Endometrial microvascular endothelial cells (primary cell): ENCODE measurements at regions not wholly inside any gene's neighbourhood (a gene's known extent, or its start where the extent isn't known, plus 50 kb on each side); places are given as distances from the start of the nearest gene placed in this dataset.

Experiments used
- in situ Hi-C: cut with HindIII; loops from 2 replicates; pipeline ENCODE4 v1.10.0; 2017; ENCODE audit warnings: low sequenced_read_pairs, low pct_unique_long_range_greater_than_20kb; ENCODE audit errors: inconsistent ontology term

- in situ Hi-C loops: no loop called here
These were observed 137.3 kb upstream of the FNDC3A start for GRCh38 chr13:48838193-48838973.

DNA sequence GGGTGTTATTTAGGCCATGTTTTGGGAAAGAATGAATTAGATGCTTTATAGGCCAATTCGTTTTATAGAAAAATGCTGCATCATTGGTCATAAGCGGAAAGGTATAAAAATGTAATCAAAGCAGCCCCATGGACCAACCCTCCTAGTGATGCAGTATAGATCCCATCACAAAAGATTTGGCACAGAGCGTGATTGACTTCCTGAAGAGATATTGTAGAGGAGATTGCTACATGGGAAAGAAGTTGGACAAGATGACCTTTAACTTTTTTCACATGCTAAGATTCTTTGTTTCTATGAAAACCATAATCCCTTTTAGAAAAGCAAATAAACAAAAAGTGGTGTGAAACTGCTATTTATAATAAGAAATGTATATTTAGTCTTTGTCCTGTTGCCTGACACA is 136.5 kb upstream of the FNDC3A start:
- in situ Hi-C loops: no loop called here

DNA sequence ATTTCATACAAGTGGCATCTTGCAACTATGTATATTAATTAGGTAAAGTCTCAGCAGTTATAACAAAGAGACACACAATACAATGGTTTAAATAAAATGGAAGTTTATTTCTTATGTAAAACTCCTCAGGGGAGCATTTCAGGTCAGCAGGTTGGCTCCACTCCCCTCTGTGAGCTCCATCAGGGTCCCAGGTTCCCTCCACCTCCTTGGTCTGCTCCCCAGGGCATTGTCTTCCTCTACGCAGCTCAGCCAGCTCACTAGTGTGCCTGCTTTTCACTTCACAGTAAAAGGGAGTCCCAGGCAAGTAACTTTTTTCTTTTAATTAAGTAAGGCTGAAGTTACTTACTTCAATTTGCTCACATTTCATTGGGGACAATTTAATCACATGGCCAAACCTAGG is 135.3 kb upstream of the FNDC3A start:
- in situ Hi-C loops: no loop called here

GRCh38 chr13:48842316-48842715 is 133.4 kb upstream of the FNDC3A start:
- in situ Hi-C loops: no loop called here

DNA sequence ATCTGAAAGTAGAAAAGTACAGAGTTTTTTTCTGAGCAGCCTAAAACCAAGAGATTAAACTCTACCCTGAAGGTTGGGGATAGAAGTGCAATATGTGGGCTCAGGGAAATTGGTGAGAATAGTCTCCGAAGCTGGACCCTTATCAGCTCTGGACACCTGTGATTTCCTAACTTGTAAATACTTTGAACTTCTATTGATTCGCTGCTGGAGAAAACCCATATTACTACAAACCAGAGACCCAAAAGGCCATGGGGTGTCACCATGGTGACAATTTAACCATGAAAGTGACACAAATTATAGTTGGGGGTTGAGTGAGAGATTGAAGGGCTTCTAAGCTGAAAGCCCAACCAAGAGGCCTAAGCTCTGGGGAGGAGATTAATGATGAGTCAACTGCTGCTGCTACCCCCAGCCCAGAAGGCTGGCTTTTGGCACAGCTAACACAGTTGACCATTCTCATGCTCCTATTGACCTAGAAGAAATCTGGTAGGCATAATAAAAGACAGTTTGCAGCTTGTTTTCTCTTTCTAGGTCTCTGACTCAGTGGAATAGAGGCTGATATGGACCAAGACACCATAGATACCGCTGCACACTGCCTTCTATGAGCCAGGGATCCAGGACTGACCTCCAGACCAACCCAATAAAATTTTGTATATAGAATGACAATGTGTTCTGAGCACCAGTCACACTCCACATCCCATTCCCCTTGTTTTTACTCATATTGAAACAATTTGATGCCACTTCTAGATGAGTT is 131.9 kb upstream of the FNDC3A start:
- in situ Hi-C loops: no loop called here

- in situ Hi-C loops: no loop called here
These were observed 131.0 kb upstream of the FNDC3A start for GRCh38 chr13:48844676-48845075.

DNA sequence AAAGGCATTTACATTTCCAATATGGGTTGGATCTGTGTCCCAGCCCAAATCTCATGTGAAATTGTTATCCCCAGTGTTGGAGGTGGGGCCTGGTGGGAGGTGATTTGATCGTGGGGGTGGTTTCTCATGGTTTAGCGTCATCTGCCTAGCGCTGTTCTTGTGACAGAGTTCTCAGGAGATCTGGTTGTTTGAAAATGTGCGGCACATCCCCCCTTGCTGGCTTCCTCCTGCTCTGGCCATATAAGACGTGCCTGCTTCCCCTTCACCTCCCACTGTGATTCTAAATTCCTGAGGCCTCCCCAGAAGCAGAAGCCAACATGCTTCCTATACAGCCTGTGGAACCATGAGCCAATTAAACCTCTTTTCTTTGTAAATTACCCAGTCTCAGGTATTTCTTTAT is 126.2 kb upstream of the FNDC3A start:
- in situ Hi-C loops: no loop called here

- in situ Hi-C loops: no loop called here
These were observed 124.0 kb upstream of the FNDC3A start for GRCh38 chr13:48851707-48852106.

DNA sequence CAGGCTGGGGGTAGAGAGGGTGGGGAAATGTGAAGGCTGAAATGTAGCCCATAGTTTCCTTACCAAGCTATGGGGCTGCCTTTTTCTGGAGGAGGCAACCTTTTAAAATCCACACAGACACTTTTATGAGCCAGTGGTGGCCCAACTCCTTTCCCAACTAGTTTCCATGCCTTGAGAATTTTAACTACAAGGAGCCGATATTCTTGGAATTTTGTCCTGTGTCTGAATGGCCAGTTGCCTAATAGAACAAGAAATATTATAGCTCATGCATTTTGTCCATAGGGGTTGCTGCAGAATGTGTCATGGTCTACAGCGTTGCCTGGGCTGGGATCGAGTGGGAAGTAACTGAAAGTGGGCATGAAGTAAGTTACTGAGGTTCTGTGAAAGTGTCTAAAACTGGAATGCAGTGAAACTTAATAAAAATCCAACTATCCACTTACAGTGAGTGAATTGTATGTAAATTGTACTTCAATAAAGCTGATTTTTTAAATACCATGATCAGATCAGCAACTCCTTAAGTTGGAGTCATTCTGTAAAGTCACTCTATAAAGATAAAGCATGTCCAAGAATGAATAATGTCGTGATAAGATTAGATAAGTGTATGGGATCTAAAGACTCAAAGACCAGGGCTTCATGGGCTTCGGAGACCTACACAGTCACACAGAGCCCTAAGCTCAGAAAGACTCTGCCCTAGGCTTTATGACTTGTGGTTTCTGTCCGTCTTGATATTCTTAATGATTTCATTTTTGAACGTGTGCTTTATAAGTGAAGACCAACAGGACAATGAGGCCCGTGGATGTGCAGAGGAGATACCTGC is 122.6 kb upstream of the FNDC3A start:
- in situ Hi-C loops: no loop called here

- in situ Hi-C loops: no loop called here
These were observed 122.0 kb upstream of the FNDC3A start for GRCh38 chr13:48853728-48854102.

DNA sequence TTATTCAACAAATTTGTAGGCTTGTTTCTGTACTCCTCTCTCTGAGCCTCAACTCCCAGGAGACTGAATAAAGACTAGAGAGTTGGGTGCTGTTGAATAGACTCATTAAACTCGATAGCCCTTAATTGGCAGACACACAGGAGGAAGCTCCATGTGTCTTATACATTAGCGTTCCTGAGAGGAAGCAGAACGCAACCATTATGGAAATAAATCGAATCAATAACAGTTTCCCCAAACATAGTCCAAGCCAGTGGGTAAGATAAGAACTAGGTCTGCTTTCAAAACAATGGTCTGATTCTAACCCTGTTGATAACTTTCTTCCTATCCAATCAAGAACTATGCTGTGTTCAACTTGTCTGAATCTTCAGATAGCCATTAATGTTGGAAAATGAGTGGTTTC is 118.1 kb upstream of the FNDC3A start:
- in situ Hi-C loops: no loop called here

DNA sequence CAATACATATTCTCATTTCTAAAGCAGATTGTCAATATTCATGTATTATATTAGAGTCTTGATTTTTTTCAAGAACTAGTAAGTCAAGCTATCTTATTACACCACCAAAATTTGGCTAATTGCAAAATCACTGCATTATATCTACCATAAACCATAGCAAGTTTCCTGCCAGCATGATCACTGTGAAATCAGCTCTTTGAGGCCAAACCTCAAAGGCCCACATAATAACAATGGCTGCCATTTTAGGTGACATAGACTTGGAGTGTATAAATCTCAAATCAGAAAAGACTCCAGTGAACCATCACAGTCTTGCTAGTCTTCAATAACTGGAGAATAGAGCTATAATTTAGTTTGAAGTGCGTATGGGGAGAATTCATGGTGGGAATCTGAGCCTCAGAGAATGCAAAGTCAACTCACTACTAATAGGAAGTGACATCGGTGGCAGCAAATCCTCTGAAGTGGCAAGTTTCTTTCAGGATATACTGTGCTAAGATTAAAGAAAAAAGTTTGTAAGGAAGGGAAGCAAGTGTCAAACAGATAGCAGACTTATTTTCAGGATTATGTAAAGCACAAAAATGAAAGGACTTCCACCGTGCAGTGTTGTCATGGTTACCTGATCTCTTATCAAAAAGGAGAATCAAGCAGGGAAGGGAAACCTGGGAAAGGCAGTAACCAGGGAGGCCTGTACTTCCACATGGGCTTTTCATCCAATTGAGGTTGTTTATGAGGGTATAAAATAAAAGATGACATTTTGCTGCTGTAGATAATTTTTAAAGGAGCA is 117.4 kb upstream of the FNDC3A start:
- in situ Hi-C loops: no loop called here

GRCh38 chr13:48859272-48860105 is 116.2 kb upstream of the FNDC3A start:
- in situ Hi-C loops: no loop called here

- in situ Hi-C loops: no loop called here
These were observed 115.3 kb upstream of the FNDC3A start for GRCh38 chr13:48860364-48860763.

GRCh38 chr13:48862572-48862971 is 113.1 kb upstream of the FNDC3A start:
- in situ Hi-C loops: no loop called here

DNA sequence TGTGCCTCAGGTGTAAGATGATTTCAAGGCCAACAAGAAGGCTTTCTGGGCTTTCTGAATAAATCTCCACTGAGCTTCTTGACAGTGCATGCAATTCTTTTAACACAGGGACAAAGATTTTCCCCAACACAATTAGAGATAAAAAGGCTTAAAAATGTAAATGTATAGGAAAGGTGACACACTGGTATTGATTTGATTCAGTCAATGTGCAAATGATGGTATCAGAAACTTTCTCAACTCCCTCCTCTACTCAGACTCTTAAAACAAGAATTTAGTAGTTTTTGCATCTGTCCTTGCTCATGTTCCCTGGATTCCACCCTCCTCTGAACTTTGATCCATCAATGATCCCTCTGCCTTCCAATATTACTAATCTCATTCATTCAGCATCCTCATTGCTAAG is 111.6 kb upstream of the FNDC3A start:
- in situ Hi-C loops: no loop called here

GRCh38 chr13:48866249-48866648 is 109.5 kb upstream of the FNDC3A start:
- in situ Hi-C loops: no loop called here

DNA sequence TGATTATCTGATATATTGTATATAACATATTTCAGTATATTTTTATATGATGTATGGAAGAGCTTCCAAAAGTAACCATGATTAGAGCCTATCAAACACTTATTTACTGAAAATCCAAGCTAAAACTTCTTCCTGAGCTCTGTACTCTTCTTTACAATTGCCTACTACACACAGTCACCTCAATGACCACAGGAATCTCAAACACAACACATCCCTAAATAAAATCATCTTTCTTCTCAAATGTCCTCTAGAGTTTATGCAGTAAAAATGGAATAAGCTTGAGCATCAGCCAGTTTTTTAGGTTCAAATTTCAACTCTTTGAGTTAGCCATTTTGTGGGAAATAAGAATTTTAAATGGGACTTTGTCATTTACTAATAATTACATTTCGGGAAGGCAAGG is 102.6 kb upstream of the FNDC3A start:
- in situ Hi-C loops: no loop called here
